GM23338 (cell line): ENCODE measurements at regions not wholly inside any gene's neighbourhood (a gene's known extent, or its start where the extent isn't known, plus 50 kb on each side); places are given as distances from the start of the nearest gene placed in this dataset.

ENCODE experiments used
- EZH2 ChIP-seq: fragments of 200-600 bp; sonication (generic); IDR thresholded peaks from one replicate; pipeline ENCODE4 v1.8.0; 2017; ENCODE audit warnings: antibody characterized with exemption, mild to moderate bottlenecking, low read depth; ENCODE audit not compliant: unreplicated experiment
- POLR2AphosphoS5 ChIP-seq: IDR thresholded peaks from 2 replicates; pipeline ENCODE4 v1.6.1; 2016; ENCODE audit warnings: antibody characterized with exemption, low read depth
- TF ChIP-seq, protein P1 (sequence below): IDR thresholded peaks from 2 replicates; pipeline ENCODE4 v1.6.1; 2016; ENCODE audit warnings: antibody characterized with exemption
- TF ChIP-seq, protein P2 (sequence below): fragments of 250-450 bp; sonication (Bioruptor Pico); IDR thresholded peaks from 2 replicates; pipeline ENCODE4 v1.5.0; 2020; ENCODE audit warnings: mild to moderate bottlenecking, moderate library complexity
- TF ChIP-seq, protein P3 (sequence below), 2 experiments: fragments of 200-600 bp in 1 of 2; sonication (generic) in 1 of 2; conservative IDR thresholded peaks; 2 replicates each; pipeline versions ENCODE4 v1.5.1 to v1.6.1; 2016 to 2017; ENCODE audit warnings: antibody characterized with exemption in 2 of 2, low read depth in 2 of 2, mild to moderate bottlenecking in 2 of 2, moderate library complexity in 1 of 2

DNA sequence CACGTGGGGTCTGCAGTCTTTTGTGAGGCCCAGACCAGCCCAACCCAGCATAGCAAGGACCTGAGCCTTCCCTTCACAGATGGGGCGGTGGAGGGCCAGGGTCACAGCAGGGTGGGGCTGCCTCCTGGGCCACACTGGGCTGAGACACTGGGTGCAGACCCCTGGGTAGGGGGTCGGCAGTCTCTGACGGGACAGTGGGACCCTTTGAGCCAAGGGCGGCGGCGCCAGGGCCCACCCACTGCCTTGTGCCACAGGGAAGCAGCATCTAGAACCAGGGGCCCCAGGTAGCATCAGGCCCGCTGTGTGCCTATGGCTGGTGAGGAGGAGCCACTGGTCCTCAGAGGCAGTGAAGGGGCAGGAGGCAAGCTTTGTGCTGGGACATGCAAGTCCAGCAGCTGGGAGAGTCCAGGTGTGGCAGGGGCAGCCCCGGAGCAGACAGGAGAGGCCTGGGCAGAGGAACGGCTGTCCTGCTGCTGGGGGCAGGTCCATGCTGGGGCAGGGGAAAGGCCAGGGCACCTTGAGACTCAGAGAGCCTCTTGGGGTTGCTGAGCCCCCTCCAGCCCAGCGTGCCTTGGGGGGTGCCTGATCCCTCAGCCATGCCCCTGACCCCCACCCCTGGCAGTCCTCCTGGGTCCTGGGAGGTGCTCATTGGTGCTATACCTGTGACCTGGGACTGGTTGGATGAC lies 131.3 kb upstream of the NKX1-1 start (continued):
- TF ChIP-seq, protein P1, sequence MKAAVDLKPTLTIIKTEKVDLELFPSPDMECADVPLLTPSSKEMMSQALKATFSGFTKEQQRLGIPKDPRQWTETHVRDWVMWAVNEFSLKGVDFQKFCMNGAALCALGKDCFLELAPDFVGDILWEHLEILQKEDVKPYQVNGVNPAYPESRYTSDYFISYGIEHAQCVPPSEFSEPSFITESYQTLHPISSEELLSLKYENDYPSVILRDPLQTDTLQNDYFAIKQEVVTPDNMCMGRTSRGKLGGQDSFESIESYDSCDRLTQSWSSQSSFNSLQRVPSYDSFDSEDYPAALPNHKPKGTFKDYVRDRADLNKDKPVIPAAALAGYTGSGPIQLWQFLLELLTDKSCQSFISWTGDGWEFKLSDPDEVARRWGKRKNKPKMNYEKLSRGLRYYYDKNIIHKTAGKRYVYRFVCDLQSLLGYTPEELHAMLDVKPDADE = no peak
- no peak for TF ChIP-seq POLR2AphosphoS5
- TF ChIP-seq EZH2 = no peak
- TF ChIP-seq, protein P2, sequence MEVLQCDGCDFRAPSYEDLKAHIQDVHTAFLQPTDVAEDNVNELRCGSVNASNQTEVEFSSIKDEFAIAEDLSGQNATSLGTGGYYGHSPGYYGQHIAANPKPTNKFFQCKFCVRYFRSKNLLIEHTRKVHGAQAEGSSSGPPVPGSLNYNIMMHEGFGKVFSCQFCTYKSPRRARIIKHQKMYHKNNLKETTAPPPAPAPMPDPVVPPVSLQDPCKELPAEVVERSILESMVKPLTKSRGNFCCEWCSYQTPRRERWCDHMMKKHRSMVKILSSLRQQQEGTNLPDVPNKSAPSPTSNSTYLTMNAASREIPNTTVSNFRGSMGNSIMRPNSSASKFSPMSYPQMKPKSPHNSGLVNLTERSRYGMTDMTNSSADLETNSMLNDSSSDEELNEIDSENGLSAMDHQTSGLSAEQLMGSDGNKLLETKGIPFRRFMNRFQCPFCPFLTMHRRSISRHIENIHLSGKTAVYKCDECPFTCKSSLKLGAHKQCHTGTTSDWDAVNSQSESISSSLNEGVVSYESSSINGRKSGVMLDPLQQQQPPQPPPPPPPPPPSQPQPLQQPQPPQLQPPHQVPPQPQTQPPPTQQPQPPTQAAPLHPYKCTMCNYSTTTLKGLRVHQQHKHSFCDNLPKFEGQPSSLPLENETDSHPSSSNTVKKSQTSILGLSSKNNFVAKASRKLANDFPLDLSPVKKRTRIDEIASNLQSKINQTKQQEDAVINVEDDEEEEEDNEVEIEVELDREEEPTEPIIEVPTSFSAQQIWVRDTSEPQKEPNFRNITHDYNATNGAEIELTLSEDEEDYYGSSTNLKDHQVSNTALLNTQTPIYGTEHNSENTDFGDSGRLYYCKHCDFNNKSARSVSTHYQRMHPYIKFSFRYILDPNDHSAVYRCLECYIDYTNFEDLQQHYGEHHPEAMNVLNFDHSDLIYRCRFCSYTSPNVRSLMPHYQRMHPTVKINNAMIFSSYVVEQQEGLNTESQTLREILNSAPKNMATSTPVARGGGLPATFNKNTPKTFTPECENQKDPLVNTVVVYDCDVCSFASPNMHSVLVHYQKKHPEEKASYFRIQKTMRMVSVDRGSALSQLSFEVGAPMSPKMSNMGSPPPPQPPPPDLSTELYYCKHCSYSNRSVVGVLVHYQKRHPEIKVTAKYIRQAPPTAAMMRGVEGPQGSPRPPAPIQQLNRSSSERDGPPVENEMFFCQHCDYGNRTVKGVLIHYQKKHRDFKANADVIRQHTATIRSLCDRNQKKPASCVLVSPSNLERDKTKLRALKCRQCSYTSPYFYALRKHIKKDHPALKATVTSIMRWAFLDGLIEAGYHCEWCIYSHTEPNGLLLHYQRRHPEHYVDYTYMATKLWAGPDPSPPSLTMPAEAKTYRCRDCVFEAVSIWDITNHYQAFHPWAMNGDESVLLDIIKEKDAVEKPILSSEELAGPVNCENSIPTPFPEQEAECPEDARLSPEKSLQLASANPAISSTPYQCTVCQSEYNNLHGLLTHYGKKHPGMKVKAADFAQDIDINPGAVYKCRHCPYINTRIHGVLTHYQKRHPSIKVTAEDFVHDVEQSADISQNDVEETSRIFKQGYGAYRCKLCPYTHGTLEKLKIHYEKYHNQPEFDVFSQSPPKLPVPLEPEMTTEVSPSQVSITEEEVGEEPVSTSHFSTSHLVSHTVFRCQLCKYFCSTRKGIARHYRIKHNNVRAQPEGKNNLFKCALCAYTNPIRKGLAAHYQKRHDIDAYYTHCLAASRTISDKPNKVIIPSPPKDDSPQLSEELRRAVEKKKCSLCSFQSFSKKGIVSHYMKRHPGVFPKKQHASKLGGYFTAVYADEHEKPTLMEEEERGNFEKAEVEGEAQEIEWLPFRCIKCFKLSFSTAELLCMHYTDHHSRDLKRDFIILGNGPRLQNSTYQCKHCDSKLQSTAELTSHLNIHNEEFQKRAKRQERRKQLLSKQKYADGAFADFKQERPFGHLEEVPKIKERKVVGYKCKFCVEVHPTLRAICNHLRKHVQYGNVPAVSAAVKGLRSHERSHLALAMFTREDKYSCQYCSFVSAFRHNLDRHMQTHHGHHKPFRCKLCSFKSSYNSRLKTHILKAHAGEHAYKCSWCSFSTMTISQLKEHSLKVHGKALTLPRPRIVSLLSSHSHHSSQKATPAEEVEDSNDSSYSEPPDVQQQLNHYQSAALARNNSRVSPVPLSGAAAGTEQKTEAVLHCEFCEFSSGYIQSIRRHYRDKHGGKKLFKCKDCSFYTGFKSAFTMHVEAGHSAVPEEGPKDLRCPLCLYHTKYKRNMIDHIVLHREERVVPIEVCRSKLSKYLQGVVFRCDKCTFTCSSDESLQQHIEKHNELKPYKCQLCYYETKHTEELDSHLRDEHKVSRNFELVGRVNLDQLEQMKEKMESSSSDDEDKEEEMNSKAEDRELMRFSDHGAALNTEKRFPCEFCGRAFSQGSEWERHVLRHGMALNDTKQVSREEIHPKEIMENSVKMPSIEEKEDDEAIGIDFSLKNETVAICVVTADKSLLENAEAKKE (CRISPR knock-in tag) = no peak
- TF ChIP-seq, protein P3, sequence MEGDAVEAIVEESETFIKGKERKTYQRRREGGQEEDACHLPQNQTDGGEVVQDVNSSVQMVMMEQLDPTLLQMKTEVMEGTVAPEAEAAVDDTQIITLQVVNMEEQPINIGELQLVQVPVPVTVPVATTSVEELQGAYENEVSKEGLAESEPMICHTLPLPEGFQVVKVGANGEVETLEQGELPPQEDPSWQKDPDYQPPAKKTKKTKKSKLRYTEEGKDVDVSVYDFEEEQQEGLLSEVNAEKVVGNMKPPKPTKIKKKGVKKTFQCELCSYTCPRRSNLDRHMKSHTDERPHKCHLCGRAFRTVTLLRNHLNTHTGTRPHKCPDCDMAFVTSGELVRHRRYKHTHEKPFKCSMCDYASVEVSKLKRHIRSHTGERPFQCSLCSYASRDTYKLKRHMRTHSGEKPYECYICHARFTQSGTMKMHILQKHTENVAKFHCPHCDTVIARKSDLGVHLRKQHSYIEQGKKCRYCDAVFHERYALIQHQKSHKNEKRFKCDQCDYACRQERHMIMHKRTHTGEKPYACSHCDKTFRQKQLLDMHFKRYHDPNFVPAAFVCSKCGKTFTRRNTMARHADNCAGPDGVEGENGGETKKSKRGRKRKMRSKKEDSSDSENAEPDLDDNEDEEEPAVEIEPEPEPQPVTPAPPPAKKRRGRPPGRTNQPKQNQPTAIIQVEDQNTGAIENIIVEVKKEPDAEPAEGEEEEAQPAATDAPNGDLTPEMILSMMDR (conservative IDR thresholded peaks at IDR 0.05; ENCODE audit: low read depth in 2 of 2) = no peak
